ENCODE measurements at regions not wholly inside any gene's neighbourhood (a gene's known extent, or its start where the extent isn't known, plus 50 kb on each side); places are given as distances from the start of the nearest gene placed in this dataset.

GRCh38 chr1:17877316-17877715 is 122.2 kb downstream of the ACTL8 start:
- DNase-seq: no peak
- 91% methylated on average over 4 of the region's 8 CpGs for WGBS (ENCODE audit: insufficient coverage)

GRCh38 chr1:17877896-17878295 is 122.8 kb downstream of the ACTL8 start:
- Histone ChIP-seq H3K4me3 (ENCODE audit: low read length) (no peak overlapping the region), H3K27me3 (ENCODE audit: control insufficient read depth, insufficient read depth, low read length) (peaks cover 9% of the 10 kb centered on the region), H3K27ac (ENCODE audit: low read length) (no peak overlapping the region), H3K4me1 (ENCODE audit: control insufficient read depth, insufficient read depth, low read length) (no peaks in the 10 kb centered on the region), H3K9me3 (replicated peaks; ENCODE audit: control insufficient read depth, low read depth, low read length) (no peaks in the 10 kb centered on the region), H3K36me3 (ENCODE audit: control insufficient read depth, insufficient read depth, low read length) (no peaks in the 10 kb centered on the region)
- no peak for DNase-seq
- WGBS (ENCODE audit: insufficient coverage): 71% methylated on average over 2 of the region's 7 CpGs

More at GRCh38 chr1:17877316-17877715, 122.2 kb downstream of the ACTL8 start:
- no peaks in the 10 kb centered on the region for H3K4me1 ChIP-seq (ENCODE audit: control insufficient read depth, insufficient read depth, low read length)
- no peak overlapping the region for H3K27ac ChIP-seq (ENCODE audit: low read length)
- H3K9me3 ChIP-seq (replicated peaks; ENCODE audit: control insufficient read depth, low read depth, low read length): no peaks in the 10 kb centered on the region
- no peak overlapping the region for H3K4me3 ChIP-seq (ENCODE audit: low read length)
- peaks cover 9% of the 10 kb centered on the region for H3K27me3 ChIP-seq (ENCODE audit: control insufficient read depth, insufficient read depth, low read length)
- H3K36me3 ChIP-seq (ENCODE audit: control insufficient read depth, insufficient read depth, low read length): no peaks in the 10 kb centered on the region

DNA sequence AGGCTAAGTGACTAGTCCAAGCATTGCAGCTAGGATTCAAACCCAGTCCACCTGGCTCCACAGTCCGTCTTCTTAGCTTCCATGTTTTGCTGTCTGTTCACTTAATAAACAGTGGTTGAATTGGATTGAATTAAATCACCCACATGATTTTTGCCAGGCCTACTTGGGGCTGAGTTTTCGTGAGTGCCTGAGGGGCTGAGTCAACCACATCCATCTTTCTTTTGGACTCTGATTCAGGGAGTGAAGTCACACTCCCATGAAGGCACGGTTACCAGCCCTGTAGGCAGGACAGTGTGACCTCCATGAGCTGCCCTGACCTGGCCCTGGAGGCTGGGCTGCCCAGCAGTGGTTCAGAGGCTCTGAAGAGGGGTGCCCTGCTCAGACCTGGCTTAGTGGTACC is 123.7 kb downstream of the ACTL8 start:
- Histone ChIP-seq H3K27ac (ENCODE audit: low read length) (no peak overlapping the region), H3K27me3 (ENCODE audit: control insufficient read depth, insufficient read depth, low read length) (peaks cover 9% of the 10 kb centered on the region), H3K36me3 (ENCODE audit: control insufficient read depth, insufficient read depth, low read length) (no peaks in the 10 kb centered on the region), H3K9me3 (replicated peaks; ENCODE audit: control insufficient read depth, low read depth, low read length) (no peaks in the 10 kb centered on the region), H3K4me3 (ENCODE audit: low read length) (no peak overlapping the region), H3K4me1 (ENCODE audit: control insufficient read depth, insufficient read depth, low read length) (no peaks in the 10 kb centered on the region)
- WGBS (ENCODE audit: insufficient coverage): 39% methylated on average over 2 of the region's 3 CpGs
- DNase-seq: no peak

- no peaks in the 10 kb centered on the region for H3K36me3 ChIP-seq (ENCODE audit: control insufficient read depth, insufficient read depth, low read length)
- no peaks in the 10 kb centered on the region for H3K4me1 ChIP-seq (ENCODE audit: control insufficient read depth, insufficient read depth, low read length)
- DNase-seq: no peak
- no peaks in the 10 kb centered on the region for H3K9me3 ChIP-seq (replicated peaks; ENCODE audit: control insufficient read depth, low read depth, low read length)
- no peak overlapping the region for H3K4me3 ChIP-seq (ENCODE audit: low read length)
- no peak overlapping the region for H3K27ac ChIP-seq (ENCODE audit: low read length)
- WGBS (ENCODE audit: insufficient coverage): 75% methylated on average over 6 of the region's 10 CpGs
- H3K27me3 ChIP-seq (ENCODE audit: control insufficient read depth, insufficient read depth, low read length): peaks cover 9% of the 10 kb centered on the region
Observed at GRCh38 chr1:17880449-17880848, 125.3 kb downstream of the ACTL8 start.

- no peaks in the 10 kb centered on the region for H3K9me3 ChIP-seq (replicated peaks; ENCODE audit: control insufficient read depth, low read depth, low read length)
- H3K36me3 ChIP-seq (ENCODE audit: control insufficient read depth, insufficient read depth, low read length): no peaks in the 10 kb centered on the region
- 83% methylated on average over 1 of the region's 8 CpGs for WGBS (ENCODE audit: insufficient coverage)
- no peaks in the 10 kb centered on the region for H3K4me1 ChIP-seq (ENCODE audit: control insufficient read depth, insufficient read depth, low read length)
- DNase-seq: no peak
- H3K27ac ChIP-seq (ENCODE audit: low read length): no peak overlapping the region
- no peak overlapping the region for H3K4me3 ChIP-seq (ENCODE audit: low read length)
- H3K27me3 ChIP-seq (ENCODE audit: control insufficient read depth, insufficient read depth, low read length): peaks cover 9% of the 10 kb centered on the region
Observed at GRCh38 chr1:17881761-17882160, 126.6 kb downstream of the ACTL8 start.

DNA sequence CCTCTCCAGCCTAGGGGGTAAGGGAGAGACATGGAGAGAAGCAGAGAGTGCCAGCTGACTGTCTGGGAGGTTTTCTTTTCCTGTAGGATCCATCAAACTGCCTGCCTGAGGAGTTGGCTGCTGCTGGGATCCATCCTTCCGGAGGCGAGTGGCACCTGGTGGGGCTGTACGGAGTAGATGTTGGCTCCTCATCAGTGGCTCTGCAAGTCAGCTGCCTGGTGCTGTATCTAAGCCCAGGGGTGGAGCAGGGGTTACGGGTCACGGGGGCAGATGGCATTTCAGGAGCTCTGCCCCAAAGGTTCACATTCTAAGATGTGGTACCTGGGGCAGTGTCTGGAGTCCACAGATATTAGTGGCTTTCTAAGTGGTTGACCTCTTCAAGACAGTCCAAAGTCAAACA is 128.0 kb downstream of the ACTL8 start:
- Histone ChIP-seq H3K4me1 (ENCODE audit: control insufficient read depth, insufficient read depth, low read length) (no peaks in the 10 kb centered on the region), H3K27ac (ENCODE audit: low read length) (no peak overlapping the region), H3K4me3 (ENCODE audit: low read length) (no peak overlapping the region), H3K9me3 (replicated peaks; ENCODE audit: control insufficient read depth, low read depth, low read length) (no peaks in the 10 kb centered on the region), H3K27me3 (ENCODE audit: control insufficient read depth, insufficient read depth, low read length) (peaks cover 7% of the 10 kb centered on the region), H3K36me3 (ENCODE audit: control insufficient read depth, insufficient read depth, low read length) (no peaks in the 10 kb centered on the region)
- WGBS (ENCODE audit: insufficient coverage): 88% methylated on average over 3 of the region's 5 CpGs
- no peak for DNase-seq

DNA sequence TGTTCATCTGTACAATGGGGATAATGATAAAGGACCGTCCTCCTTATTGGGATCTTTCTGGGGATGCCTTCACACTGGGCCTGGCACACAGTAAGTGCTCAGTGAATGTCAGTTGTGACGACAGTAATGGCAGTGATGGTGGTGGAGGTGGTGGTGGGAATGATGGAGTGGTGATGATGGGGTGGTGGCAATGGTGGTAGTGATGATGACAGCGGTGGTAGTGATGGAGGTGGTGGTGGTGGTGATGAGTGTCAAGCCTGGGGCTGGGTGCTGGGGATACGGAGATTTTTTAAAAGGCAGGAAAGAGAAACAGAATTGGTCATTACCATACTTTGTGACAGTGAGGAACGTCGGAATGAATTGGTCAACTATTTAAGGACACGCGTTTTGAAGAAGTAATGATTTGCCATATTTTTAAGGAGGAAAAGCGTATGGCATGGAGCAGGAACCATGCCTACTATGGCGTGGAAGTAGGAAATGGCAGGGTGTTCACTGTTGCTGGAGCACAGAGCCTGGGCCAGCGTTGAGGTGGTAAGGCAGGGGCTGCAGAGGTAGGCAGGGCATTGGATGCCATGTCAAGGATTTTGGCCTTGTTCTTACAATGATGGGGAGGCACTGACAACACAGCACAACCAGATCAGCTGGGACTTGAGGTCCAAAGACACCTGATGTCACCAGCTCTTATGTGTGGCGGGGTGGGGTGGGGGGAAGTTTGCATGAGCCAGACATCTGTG is 128.7 kb downstream of the ACTL8 start:
- Histone ChIP-seq H3K27ac (ENCODE audit: low read length) (no peak overlapping the region), H3K36me3 (ENCODE audit: control insufficient read depth, insufficient read depth, low read length) (no peaks in the 10 kb centered on the region), H3K4me3 (ENCODE audit: low read length) (no peak overlapping the region), H3K9me3 (replicated peaks; ENCODE audit: control insufficient read depth, low read depth, low read length) (no peaks in the 10 kb centered on the region), H3K4me1 (ENCODE audit: control insufficient read depth, insufficient read depth, low read length) (no peaks in the 10 kb centered on the region), H3K27me3 (ENCODE audit: control insufficient read depth, insufficient read depth, low read length) (peaks cover 7% of the 10 kb centered on the region)
- 92% methylated on average over 11 of the region's 12 CpGs for WGBS (ENCODE audit: insufficient coverage)
- DNase-seq: no peak

- DNase-seq: no peak
- peaks cover 11% of the 10 kb centered on the region for H3K27me3 ChIP-seq (ENCODE audit: control insufficient read depth, insufficient read depth, low read length)
- H3K27ac ChIP-seq (ENCODE audit: low read length): no peak overlapping the region
- no peak overlapping the region for H3K4me3 ChIP-seq (ENCODE audit: low read length)
- H3K9me3 ChIP-seq (replicated peaks; ENCODE audit: control insufficient read depth, low read depth, low read length): no peaks in the 10 kb centered on the region
- no peaks in the 10 kb centered on the region for H3K36me3 ChIP-seq (ENCODE audit: control insufficient read depth, insufficient read depth, low read length)
- WGBS (ENCODE audit: insufficient coverage): 82% methylated on average over 8 of the region's 10 CpGs
- no peaks in the 10 kb centered on the region for H3K4me1 ChIP-seq (ENCODE audit: control insufficient read depth, insufficient read depth, low read length)
Observed at GRCh38 chr1:17885663-17886320, 130.7 kb downstream of the ACTL8 start.

DNA sequence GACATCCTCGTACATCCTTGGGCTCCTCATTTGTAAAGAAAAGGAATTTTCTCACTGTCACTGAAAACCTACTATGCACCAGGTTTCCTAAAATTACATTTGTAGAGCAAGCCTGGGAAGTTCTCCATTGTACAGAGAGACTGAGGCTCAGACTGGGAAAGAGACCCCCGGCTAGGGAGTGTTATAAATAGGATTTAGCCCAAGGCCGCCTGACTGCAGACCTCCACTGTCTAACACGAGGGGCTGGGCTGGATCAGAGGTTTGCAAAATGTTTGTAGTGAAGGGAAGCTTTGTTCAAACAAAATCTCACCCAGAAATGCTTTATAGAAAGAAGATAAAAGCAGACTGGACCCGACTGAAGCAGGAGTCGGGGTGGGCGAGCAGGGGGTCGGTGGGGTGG is 131.3 kb downstream of the ACTL8 start:
- Histone ChIP-seq H3K4me3 (ENCODE audit: low read length) (no peak overlapping the region), H3K27me3 (ENCODE audit: control insufficient read depth, insufficient read depth, low read length) (peaks cover 11% of the 10 kb centered on the region), H3K36me3 (ENCODE audit: control insufficient read depth, insufficient read depth, low read length) (no peaks in the 10 kb centered on the region), H3K4me1 (ENCODE audit: control insufficient read depth, insufficient read depth, low read length) (peaks cover 2% of the 10 kb centered on the region), H3K9me3 (replicated peaks; ENCODE audit: control insufficient read depth, low read depth, low read length) (no peaks in the 10 kb centered on the region), H3K27ac (ENCODE audit: low read length) (no peak overlapping the region)
- WGBS (ENCODE audit: insufficient coverage): 68% methylated on average over 3 of the region's 8 CpGs
- no peak for DNase-seq

GRCh38 chr1:17886838-17887441 is 131.8 kb downstream of the ACTL8 start:
- no peak for DNase-seq
- WGBS (ENCODE audit: insufficient coverage): 76% methylated on average over 3 of the region's 6 CpGs
- no peaks in the 10 kb centered on the region for H3K9me3 ChIP-seq (replicated peaks; ENCODE audit: control insufficient read depth, low read depth, low read length)
- H3K4me1 ChIP-seq (ENCODE audit: control insufficient read depth, insufficient read depth, low read length): peaks cover 7% of the 10 kb centered on the region
- no peaks in the 10 kb centered on the region for H3K36me3 ChIP-seq (ENCODE audit: control insufficient read depth, insufficient read depth, low read length)
- no peak overlapping the region for H3K4me3 ChIP-seq (ENCODE audit: low read length)
- peaks cover 11% of the 10 kb centered on the region for H3K27me3 ChIP-seq (ENCODE audit: control insufficient read depth, insufficient read depth, low read length)
- no peak overlapping the region for H3K27ac ChIP-seq (ENCODE audit: low read length)

Data from muscle of leg (tissue), 3 donors.